Trophoblast cell (in vitro differentiated cells and primary cell): ENCODE measurements at regions not wholly inside any gene's neighbourhood (a gene's known extent, or its start where the extent isn't known, plus 50 kb on each side); places are given as distances from the start of the nearest gene placed in this dataset.

Experiments
- DNase-seq, 2 donors: peaks; one replicate each; pipeline ENCODE4 v3.0.0-alpha.2; 2016
- H2AFZ ChIP-seq: 2 replicates; pipeline ENCODE4 v1.6.1; 2013; ENCODE audit warnings: low read length, moderate library complexity, mild to moderate bottlenecking; ENCODE audit not compliant: insufficient read depth, poor library complexity
- H2AK5ac ChIP-seq: 2 replicates; pipeline ENCODE4 v1.6.1; 2013; ENCODE audit warnings: mild to moderate bottlenecking, low read length
- H2BK120ac ChIP-seq: 2 replicates; pipeline ENCODE4 v1.6.1; 2013; ENCODE audit warnings: low read length, mild to moderate bottlenecking, moderate library complexity; ENCODE audit not compliant: insufficient read depth, poor library complexity
- H2BK12ac ChIP-seq: 2 replicates; pipeline ENCODE4 v1.6.1; 2013; ENCODE audit warnings: mild to moderate bottlenecking, low read length, moderate library complexity
- H2BK5ac ChIP-seq: 2 replicates; pipeline ENCODE4 v1.6.1; 2013; ENCODE audit warnings: low read length, low read depth, moderate library complexity, mild to moderate bottlenecking; ENCODE audit not compliant: poor library complexity
- H3K14ac ChIP-seq: 2 replicates; pipeline ENCODE4 v1.6.1; 2013; ENCODE audit warnings: mild to moderate bottlenecking, low read length
- H3K18ac ChIP-seq: 2 replicates; pipeline ENCODE4 v1.6.1; 2013; ENCODE audit warnings: mild to moderate bottlenecking, low read length
- H3K23ac ChIP-seq: 2 replicates; pipeline ENCODE4 v1.6.1; 2013; ENCODE audit warnings: low read length
- H3K27ac ChIP-seq: 2 replicates; pipeline ENCODE4 v1.5.1; 2013; ENCODE audit warnings: low read depth, mild to moderate bottlenecking, inconsistent platforms, low read length, moderate library complexity
- H3K27me3 ChIP-seq: 2 replicates; pipeline ENCODE4 v1.6.1; 2013; ENCODE audit warnings: inconsistent platforms, mild to moderate bottlenecking, low read length, moderate library complexity; ENCODE audit not compliant: insufficient read depth
- H3K36me3 ChIP-seq, 2 experiments: 1 replicate in 1 of 2; 2 replicates in 1 of 2; pipeline ENCODE4 v1.6.1; 2013; ENCODE audit warnings: low read length in 2 of 2, mild to moderate bottlenecking in 2 of 2, moderate library complexity in 1 of 2; ENCODE audit not compliant: insufficient read depth in 2 of 2, control insufficient read depth in 1 of 2
- H3K4ac ChIP-seq: 2 replicates; pipeline ENCODE4 v1.6.1; 2013; ENCODE audit warnings: low read depth, mild to moderate bottlenecking, low read length, moderate library complexity
- H3K4me1 ChIP-seq, 2 experiments: 1 replicate in 1 of 2; 2 replicates in 1 of 2; pipeline ENCODE4 v1.6.1; 2013; ENCODE audit warnings: low read length in 2 of 2, mild to moderate bottlenecking in 2 of 2, moderate library complexity in 1 of 2; ENCODE audit not compliant: insufficient read depth in 2 of 2, control insufficient read depth in 1 of 2
- H3K4me2 ChIP-seq: 2 replicates; pipeline ENCODE4 v1.6.1; 2013; ENCODE audit warnings: inconsistent platforms, mild to moderate bottlenecking, low read length, moderate library complexity
- H3K4me3 ChIP-seq: 2 replicates; pipeline ENCODE4 v1.5.1; 2013; ENCODE audit warnings: mild to moderate bottlenecking, low read depth, low read length, inconsistent platforms
- H3K79me1 ChIP-seq: one replicate; pipeline ENCODE4 v1.6.1; 2013; ENCODE audit warnings: low read length
- H3K79me2 ChIP-seq: 2 replicates; pipeline ENCODE4 v1.6.1; 2013; ENCODE audit warnings: low read length, mild to moderate bottlenecking; ENCODE audit not compliant: control insufficient read depth, insufficient read depth, poor library complexity
- H3K9ac ChIP-seq: 2 replicates; pipeline ENCODE4 v1.6.1; 2013; ENCODE audit warnings: mild to moderate bottlenecking, low read length
- H3K9me3 ChIP-seq: 2 replicates; pipeline ENCODE4 v1.6.1; 2013; ENCODE audit warnings: low read depth, mild to moderate bottlenecking, control low read depth, inconsistent platforms, low read length; ENCODE audit not compliant: insufficient read depth
- H4K12ac ChIP-seq: 2 replicates; pipeline ENCODE4 v1.6.1; 2013; ENCODE audit warnings: low read depth, mild to moderate bottlenecking, low read length, moderate library complexity
- H4K8ac ChIP-seq: 2 replicates; pipeline ENCODE4 v1.6.1; 2013; ENCODE audit warnings: low read depth, mild to moderate bottlenecking, low read length, moderate library complexity
- H4K91ac ChIP-seq: one replicate; pipeline ENCODE4 v1.6.1; 2013; ENCODE audit warnings: low read depth, mild to moderate bottlenecking, low read length, moderate library complexity
- WGBS: extraction: QIAGEN DNeasy Blood & Tissue Kit; methylation state at CpG from one replicate; pipeline ENCODE4 v1.1.7; 2013; ENCODE audit warnings: missing lambda C conversion rate; ENCODE audit not compliant: insufficient read length, insufficient coverage; ENCODE audit errors: extremely low coverage; 5-methylcytosine and 5-hydroxymethylcytosine counted together

- Histone ChIP-seq H3K27ac (no peak overlapping the region), H3K18ac (no peak overlapping the region), H3K79me1 (no peaks in the 10 kb centered on the region), H4K12ac (no peak overlapping the region), H2BK5ac (no peak overlapping the region), H3K79me2 (no peaks in the 10 kb centered on the region), H3K9me3 (no peaks in the 10 kb centered on the region), H3K23ac (no peak overlapping the region), H3K4me3 (no peak overlapping the region), H2AK5ac (no peak overlapping the region), H3K27me3 (no peaks in the 10 kb centered on the region), H3K4me1 (no peaks in the 10 kb centered on the region), H3K4me2 (no peak overlapping the region), H4K8ac (no peak overlapping the region), H2AFZ (no peak overlapping the region), H2BK12ac (no peak overlapping the region), H4K91ac (no peak overlapping the region), H3K14ac (no peak overlapping the region), H2BK120ac (no peak overlapping the region), H3K4ac (no peak overlapping the region), H3K36me3 (no peaks in the 10 kb centered on the region), H3K9ac (no peak overlapping the region)
- no peak for DNase-seq
- WGBS: no CpG with 5 or more reads among the region's 7 CpGs
Observed at GRCh38 chr9:84054341-84055010, 73.9 kb downstream of the RMI1 start.

DNA sequence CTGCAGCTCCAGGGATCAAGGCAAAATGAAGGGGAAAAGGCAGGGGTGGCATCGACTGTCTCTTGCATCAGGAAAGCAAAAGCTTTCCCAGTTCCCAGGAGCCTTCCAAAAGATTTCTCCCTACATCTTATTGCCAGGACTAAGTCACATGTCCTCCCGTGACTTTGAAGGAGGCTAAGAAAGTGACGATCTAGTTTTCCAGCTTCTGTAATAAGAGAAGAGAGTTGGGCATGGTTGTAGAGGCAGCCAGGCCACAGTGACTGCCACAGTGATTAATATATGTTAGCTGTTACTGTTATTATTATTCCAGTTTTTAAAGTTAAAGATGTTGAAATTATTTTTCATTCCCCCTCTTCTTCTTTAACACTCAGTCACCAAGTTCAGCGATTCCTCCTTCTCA, 77.1 kb downstream of the RMI1 start:
- no peak overlapping the region for H4K12ac ChIP-seq

GRCh38 chr9:84059936-84060335, 79.3 kb downstream of the RMI1 start:
- H3K79me1 ChIP-seq: no peaks in the 10 kb centered on the region
- no peaks in the 10 kb centered on the region for H3K27me3 ChIP-seq
- no peak overlapping the region for H3K27ac ChIP-seq
- no peaks in the 10 kb centered on the region for H3K4me1 ChIP-seq
- H3K79me2 ChIP-seq: no peaks in the 10 kb centered on the region
- no peak overlapping the region for H3K9ac ChIP-seq
- H2BK12ac ChIP-seq: no peak overlapping the region
- no peak overlapping the region for H3K4me2 ChIP-seq
- H2AFZ ChIP-seq: no peak overlapping the region
- no peak overlapping the region for H4K8ac ChIP-seq
- H4K12ac ChIP-seq: no peak overlapping the region
- no CpG with 5 or more reads among the region's 1 CpG for WGBS
- no peak overlapping the region for H3K4ac ChIP-seq
- no peaks in the 10 kb centered on the region for H3K9me3 ChIP-seq
- H3K18ac ChIP-seq: no peak overlapping the region
- no peak overlapping the region for H3K4me3 ChIP-seq
- no peak overlapping the region for H2BK120ac ChIP-seq
- no peak overlapping the region for H3K23ac ChIP-seq
- H3K14ac ChIP-seq: no peak overlapping the region
- DNase-seq: no peak
- no peak overlapping the region for H2AK5ac ChIP-seq
- no peak overlapping the region for H4K91ac ChIP-seq
- H3K36me3 ChIP-seq: no peaks in the 10 kb centered on the region
- H2BK5ac ChIP-seq: no peak overlapping the region

More for the DNA sequence above, 77.1 kb downstream of the RMI1 start:
- Histone ChIP-seq H2BK120ac (no peak overlapping the region), H4K91ac (no peak overlapping the region), H3K9me3 (no peaks in the 10 kb centered on the region), H3K4ac (no peak overlapping the region), H3K4me2 (no peak overlapping the region), H3K23ac (no peak overlapping the region), H3K27me3 (no peaks in the 10 kb centered on the region), H2AFZ (no peak overlapping the region), H3K4me3 (no peak overlapping the region), H4K8ac (no peak overlapping the region), H3K36me3 (no peaks in the 10 kb centered on the region), H3K79me1 (no peaks in the 10 kb centered on the region), H2AK5ac (no peak overlapping the region), H2BK5ac (no peak overlapping the region), H3K4me1 (no peaks in the 10 kb centered on the region), H3K27ac (no peak overlapping the region), H3K9ac (no peak overlapping the region), H3K79me2 (no peaks in the 10 kb centered on the region), H2BK12ac (no peak overlapping the region), H3K14ac (no peak overlapping the region), H3K18ac (no peak overlapping the region)
- DNase-seq: no peak
- WGBS: no CpG with 5 or more reads among the region's 4 CpGs

- Histone ChIP-seq H2AK5ac (no peak overlapping the region), H2AFZ (no peak overlapping the region), H3K4me3 (no peak overlapping the region), H3K4ac (no peak overlapping the region), H3K79me1 (no peaks in the 10 kb centered on the region), H2BK12ac (no peak overlapping the region), H4K91ac (no peak overlapping the region), H3K23ac (no peak overlapping the region), H3K9me3 (no peaks in the 10 kb centered on the region), H3K36me3 (no peaks in the 10 kb centered on the region), H3K27me3 (no peaks in the 10 kb centered on the region), H3K4me2 (no peak overlapping the region), H2BK120ac (no peak overlapping the region), H3K79me2 (no peaks in the 10 kb centered on the region), H3K14ac (no peak overlapping the region), H3K18ac (no peak overlapping the region), H4K12ac (no peak overlapping the region), H3K9ac (no peak overlapping the region), H3K4me1 (no peaks in the 10 kb centered on the region), H4K8ac (no peak overlapping the region), H2BK5ac (no peak overlapping the region), H3K27ac (no peak overlapping the region)
- no CpG with 5 or more reads among the region's 5 CpGs for WGBS
- no peak for DNase-seq
Observed at GRCh38 chr9:84061613-84062193, 81.1 kb downstream of the RMI1 start.
